Nephron progenitor cell (in vitro differentiated cells): ENCODE measurements at regions not wholly inside any gene's neighbourhood (a gene's known extent, or its start where the extent isn't known, plus 50 kb on each side); places are given as distances from the start of the nearest gene placed in this dataset.

ENCODE experiments used
- DNase-seq: peaks from one replicate; pipeline ENCODE4 v3.0.0; 2021
- H3K27ac Mint-ChIP-seq: 2 replicates; pipeline ENCODE4 v1.8.0; 2021; ENCODE audit warnings: mild to moderate bottlenecking, moderate library complexity, mixed read lengths
- H3K27me3 Mint-ChIP-seq: 2 replicates; pipeline ENCODE4 v1.8.0; 2021; ENCODE audit warnings: mild to moderate bottlenecking, low read depth, mixed read lengths; ENCODE audit not compliant: poor library complexity
- H3K36me3 Mint-ChIP-seq: 2 replicates; pipeline ENCODE4 v1.8.0; 2021; ENCODE audit warnings: low read depth, mixed read lengths
- H3K4me1 Mint-ChIP-seq: 2 replicates; pipeline ENCODE4 v1.8.0; 2021; ENCODE audit warnings: mixed read lengths
- H3K4me3 Mint-ChIP-seq: 2 replicates; pipeline ENCODE4 v1.8.0; 2021; ENCODE audit warnings: mild to moderate bottlenecking, moderate library complexity, mixed read lengths
- H3K9me3 Mint-ChIP-seq: 2 replicates; pipeline ENCODE4 v1.8.0; 2021; ENCODE audit warnings: mild to moderate bottlenecking, moderate library complexity, mixed read lengths
- CTCF ChIP-seq: fragments of 200-600 bp; sonication (generic); IDR thresholded peaks from 2 replicates; pipeline ENCODE4 v1.5.0; 2021; ENCODE audit warnings: antibody characterized with exemption

- Mint-ChIP-seq H3K4me1 (no peaks in the 10 kb centered on the region), H3K36me3 (no peaks in the 10 kb centered on the region), H3K9me3 (peaks cover 11% of the 10 kb centered on the region), H3K4me3 (no peak overlapping the region), H3K27ac (no peak overlapping the region), H3K27me3 (peaks cover 28% of the 10 kb centered on the region)
- no peak for DNase-seq
- no peak for TF ChIP-seq CTCF
Measured at GRCh38 chr2:119104414-119104813, 54.1 kb downstream of the C1QL2 start.

GRCh38 chr2:119102964-119103363 is 55.6 kb downstream of the C1QL2 start:
- H3K27ac Mint-ChIP-seq = no peak overlapping the region
- H3K36me3 Mint-ChIP-seq = no peaks in the 10 kb centered on the region
- peaks cover 39% of the 10 kb centered on the region for H3K27me3 Mint-ChIP-seq
- no peaks in the 10 kb centered on the region for H3K4me1 Mint-ChIP-seq
- no peak for TF ChIP-seq CTCF
- DNase-seq = no peak
- H3K9me3 Mint-ChIP-seq = peaks cover 11% of the 10 kb centered on the region
- no peak overlapping the region for H3K4me3 Mint-ChIP-seq

GRCh38 chr2:119088416-119088815 is 70.1 kb downstream of the C1QL2 start:
- peaks cover 11% of the 10 kb centered on the region for H3K4me1 Mint-ChIP-seq
- no peak for TF ChIP-seq CTCF
- DNase-seq = no peak
- no peak overlapping the region for H3K27ac Mint-ChIP-seq
- H3K9me3 Mint-ChIP-seq = no peaks in the 10 kb centered on the region
- peaks cover 6% of the 10 kb centered on the region for H3K27me3 Mint-ChIP-seq
- no peaks in the 10 kb centered on the region for H3K36me3 Mint-ChIP-seq
- no peak overlapping the region for H3K4me3 Mint-ChIP-seq

GRCh38 chr2:119086327-119086726 is 72.2 kb downstream of the C1QL2 start:
- no peaks in the 10 kb centered on the region for H3K36me3 Mint-ChIP-seq
- no peak overlapping the region for H3K4me3 Mint-ChIP-seq
- DNase-seq = no peak
- H3K27me3 Mint-ChIP-seq = peaks cover 9% of the 10 kb centered on the region
- H3K27ac Mint-ChIP-seq = peak overlapping the region; percentile 64
- H3K9me3 Mint-ChIP-seq = no peaks in the 10 kb centered on the region
- no peak for TF ChIP-seq CTCF
- H3K4me1 Mint-ChIP-seq = peaks cover 11% of the 10 kb centered on the region

- Mint-ChIP-seq H3K9me3 (no peaks in the 10 kb centered on the region), H3K4me3 (no peak overlapping the region), H3K27ac (no peak overlapping the region), H3K36me3 (no peaks in the 10 kb centered on the region), H3K4me1 (peaks cover 11% of the 10 kb centered on the region), H3K27me3 (peaks cover 9% of the 10 kb centered on the region)
- DNase-seq = no peak
- no peak for TF ChIP-seq CTCF
Measured at GRCh38 chr2:119085613-119086012, 72.9 kb downstream of the C1QL2 start.

- no peaks in the 10 kb centered on the region for H3K9me3 Mint-ChIP-seq
- peaks cover 11% of the 10 kb centered on the region for H3K4me1 Mint-ChIP-seq
- DNase-seq = no peak
- TF ChIP-seq CTCF = no peak
- peaks cover 23% of the 10 kb centered on the region for H3K27me3 Mint-ChIP-seq
- no peak overlapping the region for H3K27ac Mint-ChIP-seq
- H3K4me3 Mint-ChIP-seq = no peak overlapping the region
- no peaks in the 10 kb centered on the region for H3K36me3 Mint-ChIP-seq
Measured at GRCh38 chr2:119083416-119083815, 75.1 kb downstream of the C1QL2 start.
